Stimulated activated CD4-positive, alpha-beta T cell treated with anti-CD3 and anti-CD28 coated beads, Interleukin-12 subunit alpha, Interleukin-12 subunit beta, amount 100 ng/mL, for 24 hours (primary cell): ENCODE measurements at regions not wholly inside any gene's neighbourhood (a gene's known extent, or its start where the extent isn't known, plus 50 kb on each side); places are given as distances from the start of the nearest gene placed in this dataset.
"Not testable (repeated sequence)": the region's sequence is repeated elsewhere in the genome, so short reads cannot be mapped to it uniquely, and the experiment has no call there.

Source experiments
- DNase-seq, 2 experiments: peaks; one replicate each; pipeline ENCODE4 v3.0.0-alpha.2; 2020; ENCODE audit warnings: low read depth in 2 of 2

DNA sequence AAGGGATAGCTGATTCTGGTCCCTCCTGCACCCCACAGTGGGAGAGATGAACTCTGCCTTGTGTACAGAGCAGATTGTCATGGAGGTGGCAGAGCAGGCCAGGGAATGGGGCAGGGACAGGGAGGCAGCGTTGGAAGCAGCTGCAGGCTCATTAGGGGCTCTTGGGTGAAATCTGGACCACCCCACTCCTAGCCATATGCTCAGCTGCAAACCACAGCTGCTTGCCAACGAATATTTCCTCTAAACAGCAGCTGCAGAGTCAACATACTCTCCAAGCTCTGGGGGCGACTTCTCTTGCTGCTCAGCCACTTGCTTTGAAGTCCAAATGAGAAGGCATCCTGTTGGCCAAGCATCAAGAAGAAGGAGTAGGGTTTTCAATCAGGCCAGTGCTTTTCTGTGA lies 302.3 kb upstream of the AUTS2 start:
- no peak for DNase-seq

DNA sequence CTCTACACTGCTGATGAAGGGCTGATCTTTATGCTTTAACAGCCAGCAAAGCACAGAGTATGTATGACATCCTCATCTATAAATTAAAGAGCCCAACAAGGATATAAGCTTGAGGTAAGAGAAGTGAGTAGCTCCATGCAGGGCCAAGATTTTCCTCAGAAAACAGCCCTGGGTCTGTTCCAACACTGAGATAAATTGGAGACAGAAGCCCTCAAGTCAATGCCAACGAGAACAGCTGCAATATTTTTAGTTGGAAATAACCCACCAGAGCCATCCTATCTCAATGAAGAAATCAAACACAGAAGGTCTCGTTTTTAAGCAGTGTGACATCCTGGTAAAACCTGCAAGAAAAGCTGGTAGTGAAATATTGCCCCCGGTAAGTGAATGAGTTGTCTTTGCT lies 297.0 kb upstream of the AUTS2 start:
- no peak for DNase-seq

DNA sequence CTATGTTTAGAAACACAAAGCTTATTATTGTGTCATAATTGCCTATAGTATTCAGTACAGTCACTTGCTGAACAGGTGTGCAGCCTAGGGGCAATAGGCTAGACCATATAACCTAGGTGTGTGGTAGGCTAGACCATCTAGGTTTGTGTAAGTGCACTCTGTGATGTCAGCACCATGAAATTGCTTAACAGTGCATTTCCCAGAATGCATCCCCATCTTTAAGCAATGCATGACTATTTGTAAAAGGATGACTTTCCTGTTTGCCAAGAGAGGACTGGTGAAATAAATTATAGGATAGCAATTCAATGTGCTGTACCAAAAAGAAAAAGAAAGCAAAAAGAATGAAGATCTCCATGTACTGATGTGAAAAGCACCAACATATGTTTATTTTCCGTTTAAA lies 288.7 kb upstream of the AUTS2 start:
- DNase-seq: no peak

DNA sequence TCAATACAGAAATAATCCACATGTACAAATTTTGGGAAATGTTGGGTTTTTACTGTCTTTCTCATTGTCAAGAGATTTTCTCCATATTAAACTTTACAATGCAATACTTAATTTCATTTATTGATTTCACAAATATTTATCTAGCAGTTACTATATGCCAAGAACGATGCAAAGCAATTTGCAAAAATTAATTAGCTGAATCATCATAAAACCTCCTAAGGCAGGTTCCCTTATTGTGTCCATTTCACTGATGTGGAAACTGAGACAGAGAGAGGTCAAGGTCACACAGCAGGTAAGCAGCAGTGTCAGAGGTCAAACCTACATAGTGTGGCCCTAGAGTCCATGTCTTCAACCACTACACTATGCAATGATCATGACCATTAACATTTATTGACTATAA lies 286.8 kb upstream of the AUTS2 start:
- DNase-seq: no peak

DNA sequence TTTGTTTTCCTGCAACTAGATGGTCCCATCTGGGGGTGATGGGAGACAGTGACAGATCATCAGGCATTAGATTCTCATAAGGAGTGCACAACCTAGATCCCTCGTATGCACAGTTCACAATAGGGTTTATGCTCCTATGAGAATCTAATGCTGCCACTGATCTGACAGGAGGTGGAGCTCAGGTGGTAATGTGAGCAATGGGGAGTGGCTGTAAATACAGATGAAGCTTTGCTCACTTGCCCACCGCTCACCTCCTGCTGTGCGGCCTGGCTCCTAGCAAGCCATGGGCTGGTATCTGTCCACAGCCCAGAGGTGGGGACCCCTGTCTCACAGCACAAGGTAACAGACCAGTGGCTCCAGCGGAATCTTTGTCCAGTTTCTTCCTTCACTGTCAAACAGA lies 284.4 kb upstream of the AUTS2 start:
- DNase-seq: not testable (repeated sequence)

DNA sequence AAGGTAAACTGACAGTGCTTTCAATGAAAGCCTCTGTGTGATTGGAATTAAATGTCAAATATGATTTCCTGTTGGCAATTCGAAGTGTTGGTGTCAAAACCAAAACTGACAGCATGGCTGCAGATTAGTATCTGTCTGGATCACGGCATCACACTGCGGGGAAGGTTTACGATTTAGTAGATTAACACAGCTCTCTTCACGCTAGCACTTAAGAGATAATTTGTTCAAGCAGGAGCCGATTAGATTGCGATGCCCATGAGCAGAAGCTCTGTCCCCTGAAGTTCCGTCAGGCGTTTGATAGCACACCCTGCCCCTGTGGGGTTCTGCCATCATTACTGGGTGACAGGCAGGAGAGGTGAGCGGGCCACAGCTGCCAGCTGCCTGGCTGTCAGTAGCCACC lies 279.5 kb upstream of the AUTS2 start:
- DNase-seq: no peak

DNA sequence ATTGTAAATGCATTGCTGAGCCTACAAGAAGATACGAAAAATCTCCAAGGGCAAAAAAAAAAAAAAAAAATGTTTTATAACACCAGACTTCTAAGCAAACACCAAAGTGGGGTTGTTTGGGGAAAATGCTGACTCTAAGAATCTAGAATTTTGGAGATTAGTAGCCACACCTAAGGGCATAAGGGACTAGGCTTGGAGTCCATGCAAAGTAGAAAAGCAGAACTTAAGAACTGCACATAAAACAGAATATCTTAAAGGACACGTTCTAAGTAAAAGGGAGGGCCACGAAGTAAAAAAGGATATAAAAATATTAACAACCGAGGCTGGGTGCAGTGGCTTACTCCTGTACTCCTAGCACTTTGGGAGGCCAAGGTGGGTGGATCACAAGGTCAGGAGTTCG lies 269.8 kb upstream of the AUTS2 start:
- DNase-seq: no peak

DNA sequence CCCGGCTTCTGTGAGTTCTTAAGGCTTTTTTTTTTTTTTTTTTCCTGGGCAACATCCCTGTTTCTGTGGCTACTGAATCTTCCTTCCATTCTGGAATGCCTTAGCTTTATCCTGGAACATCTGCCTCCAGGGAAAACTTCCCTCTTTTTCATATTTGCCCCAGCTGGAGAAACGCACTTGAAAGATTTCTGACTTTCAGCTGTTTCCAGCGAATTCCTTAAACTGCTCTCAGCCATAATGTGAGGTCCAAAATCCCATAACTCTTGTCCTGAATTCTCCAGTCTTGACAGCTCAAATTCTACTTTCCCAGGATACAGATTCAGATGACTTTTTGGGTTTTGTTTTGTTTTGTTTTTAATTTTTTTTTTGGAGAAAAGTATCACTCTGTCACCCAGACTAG lies 263.6 kb upstream of the AUTS2 start:
- DNase-seq: no peak

DNA sequence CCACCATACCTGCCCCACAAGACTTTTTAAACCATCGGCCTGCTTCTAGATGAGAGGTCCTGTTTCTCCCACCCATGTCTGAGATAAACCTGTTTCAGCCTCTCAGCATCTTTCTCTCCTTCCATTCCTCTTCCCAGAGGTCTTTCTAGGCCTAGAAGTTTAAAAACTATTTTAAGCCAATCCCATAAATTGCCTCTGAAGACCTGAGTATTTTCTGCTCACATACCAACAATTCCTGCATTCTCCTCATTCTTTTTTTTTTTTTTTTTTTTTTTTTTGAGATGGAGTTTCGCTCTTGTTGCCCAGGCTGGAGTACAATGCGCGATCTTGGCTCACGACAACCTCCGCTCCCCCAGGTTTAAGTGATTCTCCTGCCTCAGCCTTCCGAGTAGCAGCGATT lies 262.9 kb upstream of the AUTS2 start:
- no peak for DNase-seq

DNA sequence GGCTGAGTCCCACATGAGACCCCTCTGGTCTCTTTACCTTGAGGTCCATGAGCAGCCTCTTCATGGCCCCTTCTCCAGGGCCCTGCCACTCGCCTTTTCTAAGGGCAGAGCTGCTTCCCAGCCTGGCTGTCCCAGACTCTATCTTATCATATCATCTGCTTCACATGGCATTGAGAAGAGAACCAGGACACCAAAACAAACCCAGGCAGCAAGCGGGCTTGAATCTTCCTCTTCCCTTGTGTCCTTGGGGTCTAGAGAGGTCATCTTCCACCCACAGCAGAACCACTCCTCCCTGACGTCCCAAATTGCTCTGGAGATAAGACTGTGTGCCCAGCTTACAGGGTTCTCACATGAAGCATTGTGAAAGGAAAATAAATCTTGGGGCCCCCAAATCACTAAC lies 261.3 kb upstream of the AUTS2 start:
- no peak for DNase-seq

DNA sequence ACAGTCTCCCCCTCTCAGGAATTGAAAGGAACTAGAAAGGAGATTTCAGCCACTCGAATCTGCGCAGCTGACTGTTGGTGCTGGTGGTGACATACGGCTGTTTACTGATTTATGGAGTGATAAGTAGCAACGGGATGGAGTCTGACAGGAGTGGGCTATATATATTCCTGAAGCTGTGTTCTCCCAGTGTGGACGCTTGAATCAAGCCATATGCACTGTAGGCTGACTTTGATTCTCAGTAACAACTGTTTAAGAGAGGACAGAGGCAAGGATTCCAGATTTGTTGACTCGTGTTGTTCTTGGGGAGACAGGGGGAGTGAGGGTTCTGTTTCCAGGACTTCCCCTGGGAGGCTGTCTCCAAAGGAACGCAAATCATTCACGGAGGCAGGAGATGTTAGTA lies 260.1 kb upstream of the AUTS2 start:
- DNase-seq: no peak

DNA sequence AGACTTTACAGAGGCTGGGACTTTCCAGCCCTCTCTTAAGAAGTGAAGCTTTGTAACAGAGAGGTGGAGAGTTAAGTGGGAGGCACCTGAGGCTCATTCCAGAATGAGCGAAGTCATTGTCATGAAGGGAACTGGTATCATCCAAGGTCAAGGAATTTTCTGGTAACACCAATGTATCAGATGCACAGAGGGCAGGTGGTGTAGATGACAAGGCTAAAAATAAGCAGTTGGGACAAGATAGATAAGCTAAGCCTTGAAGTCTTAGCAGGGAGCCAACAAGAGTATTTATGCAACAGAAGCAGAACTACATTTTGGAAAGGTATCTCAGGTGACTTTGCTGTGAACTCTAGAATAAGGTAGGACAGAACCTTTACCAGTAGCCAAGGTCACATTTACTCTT lies 257.0 kb upstream of the AUTS2 start:
- DNase-seq: no peak

DNA sequence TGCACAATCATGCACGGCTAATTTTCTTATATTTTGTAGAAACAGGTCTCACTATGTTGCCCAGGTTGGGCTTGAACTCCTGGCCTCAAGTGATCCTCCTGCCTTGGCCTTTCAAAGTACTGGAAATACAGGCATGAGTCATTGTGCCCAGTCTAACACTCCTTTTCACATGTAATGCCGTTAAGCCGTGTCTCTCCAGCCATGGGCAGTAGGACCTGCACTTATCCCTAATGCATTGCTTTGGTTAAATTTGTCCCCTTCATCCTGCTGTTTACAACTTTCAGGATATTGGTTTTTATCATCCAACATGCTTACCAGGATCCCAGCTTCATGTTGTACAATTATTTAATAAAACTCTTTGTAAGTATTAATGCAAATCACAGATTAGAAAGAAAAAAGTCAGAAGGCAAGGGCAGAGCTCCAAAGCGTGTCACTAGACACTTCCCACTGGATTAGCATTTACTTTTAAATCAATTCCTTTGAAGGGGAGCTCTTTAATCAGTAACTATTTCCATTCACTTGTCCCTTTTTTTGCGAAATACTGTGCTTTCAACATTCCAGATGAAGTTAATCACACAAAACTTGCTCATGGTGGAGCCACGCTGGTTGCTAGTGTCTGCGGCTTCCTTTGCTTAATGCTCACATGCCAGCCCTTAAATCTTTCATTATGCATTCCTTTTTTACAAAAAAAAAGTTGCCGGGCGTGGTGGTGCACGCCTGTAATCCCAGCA lies 256.0 kb upstream of the AUTS2 start:
- DNase-seq: no peak

DNA sequence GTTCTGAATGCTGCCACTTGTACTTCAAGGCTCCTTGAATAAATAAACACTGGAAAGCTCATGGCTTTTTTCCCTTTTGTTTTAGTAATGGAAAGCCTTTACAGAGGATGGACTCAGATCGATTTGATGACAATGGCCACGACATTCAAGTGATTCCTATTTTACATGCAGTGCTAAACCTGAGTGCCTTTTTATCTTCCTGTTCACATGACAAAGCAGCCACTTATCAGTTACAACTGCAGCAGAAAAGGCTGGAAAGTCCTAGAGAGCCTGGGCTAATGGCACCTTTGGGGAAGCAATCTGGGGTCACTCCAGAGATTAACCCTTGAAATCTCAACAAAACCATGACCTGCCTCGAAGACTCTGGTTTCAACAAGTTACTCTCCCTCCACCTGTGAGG lies 249.0 kb upstream of the AUTS2 start:
- no peak for DNase-seq

DNA sequence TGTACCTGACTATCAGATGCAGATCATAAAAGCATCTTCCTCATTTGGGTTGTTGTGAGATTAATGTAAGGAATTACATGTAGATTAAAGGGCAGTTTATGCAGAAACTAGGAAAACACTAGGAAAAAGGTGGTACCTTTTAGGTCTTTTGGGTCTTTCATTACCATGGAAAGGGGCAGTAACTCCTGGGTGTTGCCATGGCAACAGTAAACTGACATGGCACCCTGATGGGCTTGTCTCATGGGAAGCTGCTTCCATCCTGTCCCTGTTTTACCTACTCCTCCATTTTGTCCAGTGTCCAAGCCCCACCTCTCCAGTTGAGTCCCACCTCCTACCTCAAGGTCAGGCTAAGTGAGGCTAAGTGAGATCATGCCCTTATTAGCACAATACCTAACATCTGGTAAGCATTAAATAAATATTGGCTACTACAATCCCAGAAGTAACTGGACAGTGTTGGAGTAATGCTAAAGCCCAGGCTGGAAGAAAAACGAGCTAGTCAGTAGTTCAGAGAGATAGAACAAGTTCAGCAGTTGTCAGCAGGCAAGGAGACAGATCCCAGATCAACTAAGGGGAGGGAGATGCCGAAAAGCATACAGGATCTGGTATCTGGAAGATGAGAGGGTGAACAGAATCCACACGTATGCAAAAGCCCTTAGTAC lies 240.0 kb upstream of the AUTS2 start:
- no peak for DNase-seq

DNA sequence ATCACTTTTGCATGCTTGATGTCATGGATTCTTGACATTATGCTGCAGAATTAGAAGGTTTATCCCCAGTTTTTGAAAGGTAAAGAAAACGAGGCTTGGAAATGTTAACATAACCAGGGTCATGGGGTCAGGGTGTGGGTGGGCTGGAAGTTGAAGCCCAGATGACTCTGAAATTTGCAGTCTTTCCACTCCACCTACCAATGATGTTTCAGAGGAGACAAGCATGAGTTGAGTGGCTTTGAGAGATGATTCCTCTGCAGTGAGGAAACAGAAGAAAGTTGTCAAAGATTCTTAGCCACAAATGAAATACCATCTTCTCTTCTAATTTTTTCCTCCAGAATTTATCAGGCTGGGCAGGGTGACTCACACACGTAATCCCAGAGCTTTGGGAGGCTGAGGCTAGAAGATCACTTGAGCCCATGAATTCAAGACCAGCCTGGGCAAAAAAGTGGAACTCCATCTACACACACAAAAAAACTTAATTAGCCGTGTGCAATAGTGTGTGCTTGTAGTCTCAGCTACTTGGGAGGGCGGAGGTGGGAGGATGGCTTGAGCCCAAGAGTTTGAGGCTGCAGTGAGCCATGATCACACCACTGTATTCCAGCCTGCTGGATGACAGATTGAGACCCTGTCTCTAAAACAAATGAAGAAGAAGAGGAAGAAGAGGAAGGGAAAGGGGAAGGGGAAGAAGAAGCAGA lies 239.1 kb upstream of the AUTS2 start:
- no peak for DNase-seq

DNA sequence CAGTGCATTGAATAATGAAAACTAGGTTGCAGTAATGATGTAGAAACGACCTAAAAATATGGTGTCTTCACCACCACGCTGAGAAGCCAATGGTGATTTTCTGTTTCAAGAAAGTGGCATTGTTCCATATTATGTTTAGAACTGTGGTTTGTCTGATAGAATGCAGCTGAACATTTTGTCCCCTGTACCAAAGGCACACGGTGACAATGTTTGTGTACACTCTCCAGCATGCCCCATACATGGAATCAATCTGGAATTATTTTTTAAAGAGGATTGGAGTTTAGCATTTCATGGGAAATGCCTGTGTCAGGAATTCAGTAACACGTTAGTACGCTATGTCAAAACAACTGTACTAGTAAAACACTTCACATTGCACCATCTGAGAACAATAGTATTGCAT lies 237.4 kb upstream of the AUTS2 start:
- no peak for DNase-seq

DNA sequence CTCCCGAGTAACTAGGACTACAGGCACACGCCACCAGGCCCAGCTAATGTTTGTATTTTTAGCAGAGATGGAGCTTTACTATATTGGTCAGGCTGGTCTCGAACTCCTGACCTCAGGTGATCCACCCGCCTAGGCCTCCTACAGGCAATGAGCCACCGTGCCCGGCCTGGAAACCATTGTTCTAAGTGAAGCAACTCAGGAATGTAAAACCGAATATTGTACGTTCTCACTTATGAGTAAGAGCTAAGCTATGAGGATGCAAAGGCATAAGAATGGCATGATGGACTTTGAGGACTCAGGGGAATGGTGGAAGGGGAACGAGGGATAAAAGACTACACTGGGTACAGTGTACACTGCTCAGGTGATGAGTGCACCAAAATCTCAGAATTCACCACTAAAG lies 235.1 kb upstream of the AUTS2 start:
- DNase-seq: no peak

DNA sequence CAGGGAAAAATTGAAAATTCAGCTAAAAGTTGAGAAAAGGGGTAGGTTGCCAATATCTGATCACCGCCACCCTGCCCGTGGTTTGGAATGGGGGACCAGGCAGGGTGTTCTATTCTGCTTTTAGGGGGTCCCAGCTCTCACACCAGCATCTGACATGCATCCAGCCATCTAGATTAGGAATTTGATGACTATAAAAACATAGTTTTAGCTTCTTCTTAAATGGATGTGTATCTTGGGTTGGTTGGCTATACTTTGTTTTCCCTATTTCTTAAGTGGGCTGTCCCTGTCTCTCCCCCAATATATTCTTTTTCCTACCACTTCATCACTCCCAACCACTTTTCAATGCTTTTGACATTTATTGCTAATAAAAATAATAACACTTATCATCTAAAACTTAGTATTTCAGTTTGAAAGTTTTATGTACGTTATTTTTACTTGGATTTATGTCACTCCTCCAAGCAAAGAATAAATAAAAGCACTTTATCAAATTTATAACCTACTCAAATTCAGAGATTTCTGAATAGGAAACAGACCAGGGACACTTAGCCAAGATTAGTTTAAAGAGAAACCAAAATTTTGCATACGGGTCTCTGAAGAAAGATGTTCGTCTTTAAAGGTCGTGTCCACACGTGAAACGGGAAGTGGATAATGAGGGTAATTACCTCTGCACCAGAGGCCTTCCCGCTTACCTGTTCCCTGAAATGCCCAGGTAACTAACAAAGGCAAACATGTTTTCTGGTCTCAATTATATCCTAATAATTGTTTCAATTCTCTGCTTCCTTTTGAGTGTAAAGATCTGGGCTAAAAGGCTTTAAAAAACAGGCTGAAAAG lies 233.2 kb upstream of the AUTS2 start:
- DNase-seq: no peak

DNA sequence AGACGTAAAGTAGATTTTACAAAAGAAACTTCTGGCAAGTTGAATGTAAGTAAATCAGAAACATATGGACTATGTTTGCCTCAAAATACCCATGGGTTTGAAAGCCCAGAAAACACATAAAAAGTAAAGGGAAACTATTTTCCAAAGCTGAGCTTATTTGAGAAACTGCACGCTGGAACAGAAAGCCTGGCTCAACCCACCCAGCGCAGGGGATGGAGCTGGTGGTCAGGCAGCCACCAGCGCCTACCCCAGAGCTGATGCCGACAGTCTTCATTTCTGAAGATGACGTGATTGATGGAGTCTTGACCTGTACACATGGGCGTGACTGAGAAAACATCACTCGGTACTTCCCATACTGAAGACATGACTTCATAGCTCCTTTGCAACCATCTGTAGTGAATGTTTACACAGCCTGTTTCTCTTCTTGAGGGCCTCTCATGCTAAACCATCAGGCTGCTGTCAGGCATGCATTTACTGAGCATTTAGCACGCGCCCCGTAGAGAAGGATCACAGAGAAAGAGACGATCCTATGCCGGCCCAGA lies 232.6 kb upstream of the AUTS2 start:
- no peak for DNase-seq

DNA sequence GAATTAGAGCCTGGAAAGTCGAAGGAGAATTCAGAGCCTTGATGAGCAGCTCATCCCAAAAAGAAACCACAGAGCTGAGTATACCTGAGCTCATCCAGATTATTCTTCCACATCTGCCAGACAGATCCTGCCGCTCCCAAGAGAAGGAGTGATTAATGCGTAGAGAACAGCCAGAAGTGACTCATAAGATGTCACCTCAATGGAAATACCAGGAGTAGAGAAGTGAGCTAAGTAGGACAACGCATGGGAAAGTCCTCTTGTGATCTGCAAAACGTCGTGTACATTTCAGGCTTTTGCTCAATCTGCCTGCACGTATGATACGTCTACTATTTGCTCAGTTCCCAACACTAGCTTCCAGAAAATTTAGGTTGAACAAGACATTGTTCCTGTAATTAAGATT lies 230.5 kb upstream of the AUTS2 start:
- no peak for DNase-seq
